MCF 10A (cell line): ENCODE measurements at regions not wholly inside any gene's neighbourhood (a gene's known extent, or its start where the extent isn't known, plus 50 kb on each side); places are given as distances from the start of the nearest gene placed in this dataset.

Experiments used
- BruUV-seq: library from RNA; stranded (reverse); fragments of 400-500 nt; replicated peaks from 2 replicates; lab custom pipeline; 2021; lab: Mats Ljungman, UMichigan
- CTCF ChIA-PET: fragments of 300-600 bp; sonication (Branson Sonifier 250); formaldehyde crosslinking; extraction: SDS; loops from one replicate; lab custom pipeline; 2021; ENCODE audit warnings: antibody characterized with exemption, inconsistent platforms; lab: Yijun Ruan, JAX
- POLR2A ChIA-PET: fragments of 300-600, 350-650 bp; sonication (Branson Sonifier 250); formaldehyde crosslinking; extraction: SDS; loops from one replicate; lab custom pipeline; 2020; ENCODE audit warnings: antibody characterized with exemption, inconsistent platforms; lab: Yijun Ruan, JAX
- DNase-seq: peaks from one replicate; pipeline ENCODE4 v3.0.0-alpha.2; 2018; ENCODE audit not compliant: unreplicated experiment
- H3K27ac Mint-ChIP-seq: one replicate; pipeline ENCODE4 v1.8.0; 2022; ENCODE audit warnings: mild to moderate bottlenecking, low read depth, mixed read lengths; ENCODE audit not compliant: unreplicated experiment
- H3K27me3 Mint-ChIP-seq: one replicate; pipeline ENCODE4 v1.8.0; 2022; ENCODE audit warnings: mixed read lengths; ENCODE audit not compliant: insufficient read depth, unreplicated experiment
- H3K36me3 Mint-ChIP-seq: one replicate; pipeline ENCODE4 v1.8.0; 2022; ENCODE audit warnings: mild to moderate bottlenecking, moderate library complexity, mixed read lengths; ENCODE audit not compliant: insufficient read depth, unreplicated experiment
- H3K4me1 Mint-ChIP-seq: one replicate; pipeline ENCODE4 v1.8.0; 2022; ENCODE audit warnings: mixed read lengths; ENCODE audit not compliant: insufficient read depth, unreplicated experiment
- H3K4me3 Mint-ChIP-seq: one replicate; pipeline ENCODE4 v1.8.0; 2022; ENCODE audit warnings: mild to moderate bottlenecking, moderate library complexity, mixed read lengths; ENCODE audit not compliant: unreplicated experiment
- H3K9me3 Mint-ChIP-seq: one replicate; pipeline ENCODE4 v1.8.0; 2022; ENCODE audit warnings: mixed read lengths; ENCODE audit not compliant: unreplicated experiment
- intact Hi-C: fragments of 100-400 bp; cut with micrococcal nuclease; formaldehyde crosslinking; loops from 2 replicates; pipeline ENCODE4 v1.14.1; 2022
- TF ChIP-seq, protein P1 (sequence below): fragments of 200-600 bp; IDR thresholded peaks from one replicate; pipeline ENCODE4 v1.8.0; 2022; ENCODE audit warnings: antibody characterized with exemption, mild to moderate bottlenecking; ENCODE audit not compliant: unreplicated experiment

DNA sequence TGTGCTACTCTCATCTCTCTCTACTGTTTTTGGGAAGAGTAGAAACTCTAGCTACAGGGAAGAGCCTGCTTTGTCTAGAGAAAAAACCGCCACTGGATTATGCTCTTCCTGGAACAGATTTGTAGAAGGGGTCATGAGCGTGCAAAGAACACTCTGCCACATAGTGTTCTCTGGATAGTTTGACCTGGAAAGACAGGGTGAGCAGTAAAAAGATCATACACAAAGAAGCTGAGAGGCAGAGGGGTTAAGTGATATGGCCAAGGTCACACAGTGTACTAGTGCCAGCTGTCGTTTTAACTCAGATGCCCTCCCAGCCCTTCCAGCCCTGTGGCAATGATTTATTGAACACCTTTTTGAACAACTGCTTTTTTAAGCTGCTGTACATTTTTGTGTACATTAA lies 182.2 kb downstream of the NNT start:
- no peak overlapping the region for H3K4me3 Mint-ChIP-seq
- DNase-seq: no peak
- H3K27ac Mint-ChIP-seq: no peak overlapping the region
- H3K9me3 Mint-ChIP-seq: peaks cover 16% of the 10 kb centered on the region
- H3K27me3 Mint-ChIP-seq: no peaks in the 10 kb centered on the region
- POLR2A ChIA-PET: interaction anchor here (0.7 kb wide), 1 partner anchor 543 kb away, joined by 3 read pairs; no protein-coding TSS in a partner anchor
- TF ChIP-seq, protein P1, sequence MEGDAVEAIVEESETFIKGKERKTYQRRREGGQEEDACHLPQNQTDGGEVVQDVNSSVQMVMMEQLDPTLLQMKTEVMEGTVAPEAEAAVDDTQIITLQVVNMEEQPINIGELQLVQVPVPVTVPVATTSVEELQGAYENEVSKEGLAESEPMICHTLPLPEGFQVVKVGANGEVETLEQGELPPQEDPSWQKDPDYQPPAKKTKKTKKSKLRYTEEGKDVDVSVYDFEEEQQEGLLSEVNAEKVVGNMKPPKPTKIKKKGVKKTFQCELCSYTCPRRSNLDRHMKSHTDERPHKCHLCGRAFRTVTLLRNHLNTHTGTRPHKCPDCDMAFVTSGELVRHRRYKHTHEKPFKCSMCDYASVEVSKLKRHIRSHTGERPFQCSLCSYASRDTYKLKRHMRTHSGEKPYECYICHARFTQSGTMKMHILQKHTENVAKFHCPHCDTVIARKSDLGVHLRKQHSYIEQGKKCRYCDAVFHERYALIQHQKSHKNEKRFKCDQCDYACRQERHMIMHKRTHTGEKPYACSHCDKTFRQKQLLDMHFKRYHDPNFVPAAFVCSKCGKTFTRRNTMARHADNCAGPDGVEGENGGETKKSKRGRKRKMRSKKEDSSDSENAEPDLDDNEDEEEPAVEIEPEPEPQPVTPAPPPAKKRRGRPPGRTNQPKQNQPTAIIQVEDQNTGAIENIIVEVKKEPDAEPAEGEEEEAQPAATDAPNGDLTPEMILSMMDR: no peak
- intact Hi-C loops: no loop called here
- H3K36me3 Mint-ChIP-seq: no peaks in the 10 kb centered on the region
- CTCF ChIA-PET: no interaction called here
- H3K4me1 Mint-ChIP-seq: no peaks in the 10 kb centered on the region
- no TSS peak for BruUV-seq

DNA sequence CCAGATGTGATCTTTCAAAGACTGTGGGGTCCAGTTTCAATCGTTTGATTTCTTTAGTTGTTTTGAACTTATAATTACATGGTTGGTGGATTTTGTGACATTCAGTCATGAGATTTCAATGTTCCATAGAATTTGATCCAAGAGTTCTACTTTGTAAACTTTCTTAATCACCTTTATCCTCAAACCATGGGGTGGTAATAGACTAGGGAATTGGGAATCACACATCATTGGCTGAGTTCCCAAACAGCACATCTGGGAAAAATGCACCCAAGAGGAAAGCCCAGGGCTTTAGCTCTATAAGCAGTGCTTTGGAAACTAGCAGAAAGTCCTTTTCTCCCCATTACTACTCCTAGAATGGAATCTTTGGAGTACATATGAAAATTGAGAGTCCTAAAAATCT lies 177.6 kb downstream of the NNT start:
- H3K36me3 Mint-ChIP-seq: no peaks in the 10 kb centered on the region
- ChIA-PET CTCF (no interaction called here), POLR2A (no interaction called here)
- peaks cover under 1% of the 10 kb centered on the region for H3K4me1 Mint-ChIP-seq
- peaks cover 21% of the 10 kb centered on the region for H3K9me3 Mint-ChIP-seq
- intact Hi-C loops: no loop called here
- TF ChIP-seq, protein P1: no peak
- no TSS peak for BruUV-seq
- peak; percentile 24 for DNase-seq
- H3K27ac Mint-ChIP-seq: no peak overlapping the region
- no peak overlapping the region for H3K4me3 Mint-ChIP-seq
- H3K27me3 Mint-ChIP-seq: no peaks in the 10 kb centered on the region

DNA sequence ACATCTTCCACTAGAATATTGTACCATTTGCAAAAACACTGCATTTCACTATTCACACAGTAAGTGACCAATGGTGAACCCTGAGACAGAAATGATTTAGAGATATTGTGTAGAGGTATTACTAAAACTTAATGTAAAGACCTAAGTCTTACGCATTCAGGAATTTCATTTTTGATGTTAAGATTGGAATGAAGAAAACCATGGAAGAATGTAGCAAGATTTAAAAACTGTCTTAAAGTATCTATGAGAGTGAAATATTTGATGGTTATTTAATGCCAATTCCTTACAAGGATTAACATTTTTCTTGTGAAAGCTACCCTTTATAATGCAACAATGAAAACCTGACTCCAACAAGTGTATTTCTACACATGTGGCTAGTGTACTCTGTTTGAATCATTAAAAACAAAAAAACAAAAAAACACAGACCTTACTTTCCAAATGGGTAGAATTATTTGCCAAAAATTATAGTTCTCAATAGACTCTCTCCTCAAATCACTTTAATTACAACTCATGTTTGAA lies 172.0 kb downstream of the NNT start:
- Mint-ChIP-seq H3K4me1 (peaks cover 32% of the 10 kb centered on the region), H3K4me3 (no peak overlapping the region), H3K27me3 (no peaks in the 10 kb centered on the region), H3K9me3 (peaks cover 28% of the 10 kb centered on the region), H3K27ac (peak overlapping the region; percentile 98), H3K36me3 (peaks cover under 1% of the 10 kb centered on the region)
- no TSS peak for BruUV-seq
- DNase-seq: no peak
- TF ChIP-seq, protein P1: no peak
- ChIA-PET POLR2A (no interaction called here), CTCF (no interaction called here)
- intact Hi-C loops: no loop called here

DNA sequence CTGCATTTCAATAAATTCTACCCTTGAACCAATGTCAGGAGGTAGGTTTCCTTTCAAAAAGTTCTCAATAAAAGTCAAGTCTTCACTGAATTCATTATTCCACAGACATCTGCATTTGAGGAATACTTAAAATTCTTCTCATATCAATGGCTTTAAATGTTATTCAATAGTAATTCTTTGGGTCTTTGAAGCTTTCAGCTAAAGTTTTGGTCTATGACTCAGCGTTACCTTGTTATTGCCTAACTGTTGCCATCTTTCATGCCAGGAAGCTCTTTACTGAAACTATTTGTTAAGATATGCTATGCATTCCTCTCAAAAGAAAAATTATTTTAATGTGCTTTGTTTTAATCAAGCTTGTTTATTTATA lies 170.5 kb downstream of the NNT start:
- peaks cover 32% of the 10 kb centered on the region for H3K4me1 Mint-ChIP-seq
- BruUV-seq: no TSS peak
- no peaks in the 10 kb centered on the region for H3K27me3 Mint-ChIP-seq
- TF ChIP-seq, protein P1: no peak
- DNase-seq: peak; percentile 86
- ChIA-PET CTCF (interaction anchor here (0.5 kb wide), 1 partner anchor 105 kb away, joined by 3 read pairs; no protein-coding TSS in a partner anchor), POLR2A (no interaction called here)
- intact Hi-C loops: no loop called here
- H3K36me3 Mint-ChIP-seq: peaks cover 6% of the 10 kb centered on the region
- peak overlapping the region; percentile 61 for H3K4me3 Mint-ChIP-seq
- H3K9me3 Mint-ChIP-seq: peaks cover 27% of the 10 kb centered on the region
- peak overlapping the region; percentile 98 for H3K27ac Mint-ChIP-seq
